GM21423 (cell line): ENCODE measurements at regions not wholly inside any gene's neighbourhood (a gene's known extent, or its start where the extent isn't known, plus 50 kb on each side); places are given as distances from the start of the nearest gene placed in this dataset.

ENCODE experiments used
- ATAC-seq: cut with Tn5 transposase; IDR thresholded peaks from one replicate; pipeline ENCODE4 v1.9.1; 2021; ENCODE audit warnings: mild to moderate bottlenecking, moderate library complexity; ENCODE audit not compliant: unreplicated experiment

GRCh38 chrX:39645178-39645895, 452.4 kb downstream of the BCOR start:
- no peak for ATAC-seq

GRCh38 chrX:39648548-39649254, 449.1 kb downstream of the BCOR start:
- no peak for ATAC-seq

GRCh38 chrX:39650768-39651347, 446.9 kb downstream of the BCOR start:
- no peak for ATAC-seq

GRCh38 chrX:39652336-39652735, 445.4 kb downstream of the BCOR start:
- ATAC-seq = no peak

GRCh38 chrX:39653691-39654090, 444.1 kb downstream of the BCOR start:
- ATAC-seq = no peak

- no peak for ATAC-seq
Measured at GRCh38 chrX:39654183-39654925, 443.4 kb downstream of the BCOR start.

GRCh38 chrX:39654952-39655351, 442.8 kb downstream of the BCOR start:
- no peak for ATAC-seq

- no peak for ATAC-seq
Measured at GRCh38 chrX:39661116-39661907, 436.4 kb downstream of the BCOR start.

GRCh38 chrX:39665830-39666518, 431.8 kb downstream of the BCOR start:
- ATAC-seq = no peak

GRCh38 chrX:39667191-39667590, 430.6 kb downstream of the BCOR start:
- no peak for ATAC-seq

- no peak for ATAC-seq
Measured at GRCh38 chrX:39667736-39668482, 429.8 kb downstream of the BCOR start.

GRCh38 chrX:39669668-39670067, 428.1 kb downstream of the BCOR start:
- ATAC-seq = no peak

- ATAC-seq = no peak
Measured at GRCh38 chrX:39670281-39670680, 427.5 kb downstream of the BCOR start.

- ATAC-seq = no peak
Measured at GRCh38 chrX:39672405-39672804, 425.4 kb downstream of the BCOR start.

- ATAC-seq = no peak
Measured at GRCh38 chrX:39674490-39675161, 423.1 kb downstream of the BCOR start.

- ATAC-seq = no peak
Measured at GRCh38 chrX:39675162-39675553, 422.6 kb downstream of the BCOR start.

GRCh38 chrX:39675619-39676018, 422.1 kb downstream of the BCOR start:
- no peak for ATAC-seq

- no peak for ATAC-seq
Measured at GRCh38 chrX:39676434-39676833, 421.3 kb downstream of the BCOR start.

- no peak for ATAC-seq
Measured at GRCh38 chrX:39677585-39677977, 420.2 kb downstream of the BCOR start.
